Mesenchymal stem cell (in vitro differentiated cells and primary cell): ENCODE measurements at regions not wholly inside any gene's neighbourhood (a gene's known extent, or its start where the extent isn't known, plus 50 kb on each side); places are given as distances from the start of the nearest gene placed in this dataset.

Experiments
- DNase-seq: peaks from one replicate; pipeline ENCODE4 v3.0.0-alpha.2; 2013
- H2AFZ ChIP-seq: one replicate; pipeline ENCODE4 v1.6.1; 2013; ENCODE audit warnings: low read depth, mild to moderate bottlenecking, control low read depth, inconsistent platforms, low read length, moderate library complexity
- H2AK5ac ChIP-seq: 2 replicates; pipeline ENCODE4 v1.6.1; 2013; ENCODE audit warnings: low read length, moderate library complexity, mild to moderate bottlenecking, inconsistent platforms; ENCODE audit not compliant: severe bottlenecking
- H2BK120ac ChIP-seq: one replicate; pipeline ENCODE4 v1.6.1; 2013; ENCODE audit warnings: low read depth, mild to moderate bottlenecking, inconsistent platforms, low read length, moderate library complexity
- H2BK12ac ChIP-seq, 2 experiments: one replicate each; pipeline ENCODE4 v1.6.1; 2013; ENCODE audit warnings: inconsistent platforms in 2 of 2, low read length in 2 of 2, mild to moderate bottlenecking in 2 of 2, moderate library complexity in 2 of 2, control low read depth in 1 of 2
- H2BK15ac ChIP-seq: one replicate; pipeline ENCODE4 v1.6.1; 2013; ENCODE audit warnings: mild to moderate bottlenecking, low read depth, inconsistent platforms; ENCODE audit not compliant: poor library complexity, severe bottlenecking
- H2BK5ac ChIP-seq: 2 replicates; pipeline ENCODE4 v1.6.1; 2013; ENCODE audit warnings: low read depth, mild to moderate bottlenecking, low read length, control low read depth, inconsistent platforms; ENCODE audit not compliant: poor library complexity, severe bottlenecking
- H3K14ac ChIP-seq, 2 experiments: one replicate each; pipeline ENCODE4 v1.6.1; 2013; ENCODE audit warnings: inconsistent platforms in 2 of 2, low read length in 2 of 2, control low read depth in 1 of 2, mild to moderate bottlenecking in 1 of 2, moderate library complexity in 1 of 2
- H3K18ac ChIP-seq, 2 experiments: one replicate each; pipeline ENCODE4 v1.6.1; 2013; ENCODE audit warnings: inconsistent platforms in 2 of 2, low read length in 2 of 2, control low read depth in 1 of 2, low read depth in 1 of 2, mild to moderate bottlenecking in 1 of 2
- H3K23ac ChIP-seq, 2 experiments: one replicate each; pipeline ENCODE4 v1.6.1; 2013; ENCODE audit warnings: inconsistent platforms in 2 of 2, low read length in 2 of 2, mild to moderate bottlenecking in 2 of 2, moderate library complexity in 2 of 2, control low read depth in 1 of 2
- H3K27ac ChIP-seq: 2 replicates; pipeline ENCODE4 v1.5.1; 2013; ENCODE audit warnings: mild to moderate bottlenecking, moderate library complexity, low read length, control low read depth, inconsistent platforms; ENCODE audit not compliant: poor library complexity, severe bottlenecking
- H3K27me3 ChIP-seq, 2 experiments: 2 replicates each; pipeline versions ENCODE4 v1.6.1 to v1.7.0; 2013; ENCODE audit warnings: low read length in 2 of 2, mild to moderate bottlenecking in 2 of 2, moderate library complexity in 2 of 2, control low read depth in 1 of 2, inconsistent platforms in 1 of 2; ENCODE audit not compliant: control insufficient read depth in 1 of 2, insufficient read depth in 1 of 2
- H3K36me3 ChIP-seq, 2 experiments: 2 replicates each; pipeline versions ENCODE4 v1.6.1 to v1.7.0; 2013; ENCODE audit warnings: low read length in 2 of 2, control low read depth in 1 of 2, inconsistent platforms in 1 of 2, low read depth in 1 of 2, mild to moderate bottlenecking in 1 of 2; ENCODE audit not compliant: insufficient read depth in 2 of 2, control insufficient read depth in 1 of 2
- H3K4ac ChIP-seq, 2 experiments: one replicate each; pipeline ENCODE4 v1.6.1; 2013; ENCODE audit warnings: inconsistent platforms in 2 of 2, low read length in 2 of 2, mild to moderate bottlenecking in 2 of 2, moderate library complexity in 2 of 2, control low read depth in 1 of 2, low read depth in 1 of 2
- H3K4me1 ChIP-seq: 2 replicates; pipeline ENCODE4 v1.6.1; 2013; ENCODE audit warnings: low read depth, low read length, control low read depth; ENCODE audit not compliant: control insufficient read depth, insufficient read depth
- H3K4me2 ChIP-seq: 2 replicates; pipeline ENCODE4 v1.6.1; 2013; ENCODE audit warnings: low read length, mild to moderate bottlenecking, inconsistent platforms; ENCODE audit not compliant: poor library complexity, severe bottlenecking
- H3K4me3 ChIP-seq, 2 experiments: 2 replicates each; pipeline versions ENCODE4 v1.5.1 to v1.7.0; 2013; ENCODE audit warnings: low read length in 2 of 2, mild to moderate bottlenecking in 2 of 2, control low read depth in 1 of 2, low read depth in 1 of 2; ENCODE audit not compliant: insufficient read depth in 1 of 2
- H3K79me1 ChIP-seq: replicated peaks from 2 replicates; pipeline ENCODE4 v1.6.1; 2013; ENCODE audit warnings: mild to moderate bottlenecking, control low read depth, low read length, inconsistent platforms; ENCODE audit not compliant: poor library complexity, severe bottlenecking
- H3K9ac ChIP-seq: 2 replicates; pipeline ENCODE4 v1.7.0; 2013; ENCODE audit warnings: mild to moderate bottlenecking, low read length, moderate library complexity
- H3K9me3 ChIP-seq: 2 replicates; pipeline ENCODE4 v1.7.0; 2013; ENCODE audit warnings: mild to moderate bottlenecking, low read length; ENCODE audit not compliant: control insufficient read depth
- H4K8ac ChIP-seq: one replicate; pipeline ENCODE4 v1.6.1; 2013; ENCODE audit warnings: inconsistent platforms, mild to moderate bottlenecking, low read length, moderate library complexity
- H4K91ac ChIP-seq: one replicate; pipeline ENCODE4 v1.6.1; 2013; ENCODE audit warnings: mild to moderate bottlenecking, low read length, inconsistent platforms
- WGBS: methylation state at CpG from one replicate; pipeline ENCODE4 v1.1.7; 2013; ENCODE audit warnings: mixed read lengths; 5-methylcytosine and 5-hydroxymethylcytosine counted together

GRCh38 chr13:83941701-83942335 is 59.5 kb upstream of the SLITRK1 start:
- H3K9me3 ChIP-seq, result no peaks in the 10 kb centered on the region
- DNase-seq, result no peak

DNA sequence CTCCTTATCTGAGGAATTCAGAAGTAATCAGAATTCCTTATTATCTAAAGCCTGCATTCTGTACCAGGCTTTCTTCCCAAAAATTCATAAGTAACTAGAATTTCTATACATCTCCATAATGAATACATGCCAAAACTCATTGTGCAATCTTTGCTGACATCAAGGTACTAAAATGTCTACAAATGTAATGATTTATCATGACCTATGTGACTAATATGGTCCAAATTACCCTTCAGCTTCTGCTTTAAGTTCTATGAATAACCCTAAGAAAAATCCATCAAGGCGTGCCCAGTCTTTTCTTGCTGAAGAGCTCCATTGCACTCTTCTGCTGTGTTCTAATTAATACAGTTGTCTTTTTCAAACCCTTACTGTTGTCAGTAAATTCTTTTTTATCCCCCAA is 58.5 kb upstream of the SLITRK1 start:
- H3K4me2 ChIP-seq, result no peak overlapping the region
- H3K79me1 ChIP-seq, result no peaks in the 10 kb centered on the region
- 92% methylated on average over 1 of the region's 1 CpG for WGBS
- H2BK12ac ChIP-seq, result no peak overlapping the region
- H2AK5ac ChIP-seq, result no peak overlapping the region
- no peak overlapping the region for H3K23ac ChIP-seq
- H4K8ac ChIP-seq, result no peak overlapping the region
- no peak for DNase-seq
- no peak overlapping the region for H4K91ac ChIP-seq
- no peaks in the 10 kb centered on the region for H3K36me3 ChIP-seq
- H3K14ac ChIP-seq, result no peak overlapping the region
- no peak overlapping the region for H2BK120ac ChIP-seq
- H2BK5ac ChIP-seq, result no peak overlapping the region
- no peak overlapping the region for H3K18ac ChIP-seq
- no peak overlapping the region for H2AFZ ChIP-seq
- no peaks in the 10 kb centered on the region for H3K9me3 ChIP-seq
- H3K9ac ChIP-seq, result no peak overlapping the region
- H3K4me1 ChIP-seq, result no peaks in the 10 kb centered on the region
- H3K4me3 ChIP-seq, result no peak overlapping the region
- no peak overlapping the region for H2BK15ac ChIP-seq
- H3K4ac ChIP-seq, result no peak overlapping the region
- H3K27me3 ChIP-seq, result no peaks in the 10 kb centered on the region
- H3K27ac ChIP-seq, result no peak overlapping the region

More at GRCh38 chr13:83941701-83942335, 59.5 kb upstream of the SLITRK1 start:
- Histone ChIP-seq H2BK120ac (no peak overlapping the region), H3K27me3 (no peaks in the 10 kb centered on the region), H3K79me1 (no peaks in the 10 kb centered on the region), H2BK12ac (no peak overlapping the region), H3K27ac (no peak overlapping the region), H3K18ac (peak overlapping the region in 1 of 2 experiments; percentile 84), H2BK5ac (peak overlapping the region; percentile 4), H3K4me3 (no peak overlapping the region), H3K9ac (no peak overlapping the region), H3K4ac (peak overlapping the region in 1 of 2 experiments; percentile 7), H3K4me1 (no peaks in the 10 kb centered on the region), H3K23ac (no peak overlapping the region), H3K14ac (no peak overlapping the region), H3K36me3 (no peaks in the 10 kb centered on the region), H3K4me2 (no peak overlapping the region), H4K8ac (peak overlapping the region; percentile 7), H2AFZ (no peak overlapping the region), H2BK15ac (no peak overlapping the region), H2AK5ac (no peak overlapping the region), H4K91ac (no peak overlapping the region)
- 49% methylated on average over 4 of the region's 4 CpGs for WGBS

DNA sequence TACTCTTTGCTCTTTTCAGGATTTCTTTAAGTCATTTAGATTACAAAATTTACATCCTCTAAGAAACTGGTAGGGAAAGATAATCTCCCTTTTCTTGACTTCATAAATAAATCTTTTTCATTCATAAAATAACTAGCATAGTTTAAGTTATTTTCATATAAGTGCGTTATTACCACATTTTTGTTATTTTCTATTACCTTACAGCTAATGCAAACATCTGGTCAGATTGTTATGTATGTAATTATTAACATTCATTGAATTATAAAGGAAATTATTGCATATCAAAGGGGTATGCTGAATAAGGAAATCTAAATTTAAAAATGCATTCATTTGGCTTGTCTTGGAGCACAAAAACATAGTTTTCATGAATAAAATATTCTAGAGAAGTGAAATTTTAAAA is 55.3 kb upstream of the SLITRK1 start:
- Histone ChIP-seq H3K9me3 (no peaks in the 10 kb centered on the region), H4K8ac (no peak overlapping the region), H3K14ac (no peak overlapping the region), H3K18ac (no peak overlapping the region), H3K4ac (no peak overlapping the region), H3K4me2 (no peak overlapping the region), H3K23ac (no peak overlapping the region), H3K4me1 (no peaks in the 10 kb centered on the region), H2AK5ac (no peak overlapping the region), H2BK12ac (no peak overlapping the region), H3K27me3 (no peaks in the 10 kb centered on the region), H4K91ac (no peak overlapping the region), H3K4me3 (no peak overlapping the region), H2BK5ac (no peak overlapping the region), H3K9ac (no peak overlapping the region), H2BK15ac (no peak overlapping the region), H3K79me1 (no peaks in the 10 kb centered on the region), H3K27ac (no peak overlapping the region), H2BK120ac (no peak overlapping the region), H3K36me3 (no peaks in the 10 kb centered on the region), H2AFZ (no peak overlapping the region)
- no peak for DNase-seq
- no CpG with 5 or more reads among the region's 1 CpG for WGBS

DNA sequence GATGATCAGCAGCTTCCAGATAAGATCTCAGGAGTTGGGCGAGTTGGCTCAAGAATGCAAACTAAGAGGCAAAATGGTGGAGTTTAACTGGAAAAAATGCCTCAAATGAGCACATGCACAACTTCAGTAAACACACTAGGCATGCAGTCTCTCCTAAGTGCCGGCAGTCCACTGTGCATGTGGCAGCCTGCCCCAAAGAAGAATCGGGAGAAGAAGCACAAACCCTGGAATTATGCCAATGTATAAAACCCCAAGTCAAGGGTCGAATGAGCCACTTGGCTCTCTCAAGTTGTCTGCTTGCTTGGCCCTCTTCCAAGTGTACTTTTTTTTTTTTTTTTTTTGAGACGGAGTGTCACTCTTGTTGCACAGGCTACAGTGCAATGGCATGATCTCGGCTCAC is 53.3 kb upstream of the SLITRK1 start:
- no peak overlapping the region for H4K91ac ChIP-seq
- H2AK5ac ChIP-seq, result no peak overlapping the region
- DNase-seq, result no peak
- H3K27me3 ChIP-seq, result no peaks in the 10 kb centered on the region
- no peak overlapping the region for H3K27ac ChIP-seq
- no peak overlapping the region for H2BK5ac ChIP-seq
- no peak overlapping the region for H2BK15ac ChIP-seq
- H3K4ac ChIP-seq, result no peak overlapping the region
- no peaks in the 10 kb centered on the region for H3K4me1 ChIP-seq
- H3K23ac ChIP-seq, result no peak overlapping the region
- peaks cover 4% of the 10 kb centered on the region for H3K9me3 ChIP-seq
- no peaks in the 10 kb centered on the region for H3K79me1 ChIP-seq
- H3K14ac ChIP-seq, result no peak overlapping the region
- no peak overlapping the region for H2BK120ac ChIP-seq
- no peak overlapping the region for H3K18ac ChIP-seq
- H3K9ac ChIP-seq, result no peak overlapping the region
- H3K4me2 ChIP-seq, result no peak overlapping the region
- H3K4me3 ChIP-seq, result no peak overlapping the region
- no peak overlapping the region for H2AFZ ChIP-seq
- no peak overlapping the region for H2BK12ac ChIP-seq
- no peaks in the 10 kb centered on the region for H3K36me3 ChIP-seq
- WGBS, result 80% methylated on average over 6 of the region's 6 CpGs
- H4K8ac ChIP-seq, result no peak overlapping the region
